ENCODE measurements at regions not wholly inside any gene's neighbourhood (a gene's known extent, or its start where the extent isn't known, plus 50 kb on each side); places are given as distances from the start of the nearest gene placed in this dataset.

DNA sequence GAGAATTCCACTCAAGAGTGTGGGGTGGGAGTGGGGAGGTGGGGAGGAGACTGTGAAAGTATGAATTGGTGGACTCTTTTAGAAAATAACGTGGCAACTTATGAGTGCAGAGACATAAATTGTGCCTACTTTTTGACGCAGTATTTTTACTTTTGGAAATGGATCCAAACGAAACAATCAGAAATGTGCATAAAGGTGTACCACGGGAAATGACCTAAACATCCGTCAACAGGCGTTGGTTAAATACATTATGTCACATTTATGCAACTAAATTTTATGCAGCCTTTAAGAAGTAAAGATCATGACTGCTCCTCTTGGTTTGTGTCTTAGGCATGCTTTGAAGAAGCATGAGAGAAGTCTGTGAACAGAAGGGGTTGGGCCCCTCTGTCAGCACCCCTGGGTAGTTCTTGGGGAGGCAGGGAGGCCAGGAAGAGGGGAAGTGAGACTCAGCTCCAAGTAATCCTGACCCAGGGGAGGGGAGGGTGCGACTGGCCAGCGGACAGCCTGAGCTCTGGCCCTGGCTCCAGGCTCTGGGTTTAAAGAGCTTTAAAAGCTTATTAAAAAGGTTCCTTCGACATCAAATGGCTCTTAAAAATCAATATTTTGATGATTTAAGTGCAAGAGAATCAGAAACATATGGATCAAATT lies 126.4 kb upstream of the HAAO start:
- TF ChIP-seq POLR2A (IDR thresholded peaks at IDR 0.05; ENCODE audit: low read depth, low read length) = no peak
- TF ChIP-seq POLR2AphosphoS5 (IDR thresholded peaks at IDR 0.05; ENCODE audit: low read depth, low read length) = no peak
- no peak for TF ChIP-seq TAF1 (IDR thresholded peaks at IDR 0.05; ENCODE audit: low read depth, low read length)
- TF ChIP-seq SPI1 (IDR thresholded peaks at IDR 0.05; ENCODE audit: low read depth, low read length) = no peak
- TF ChIP-seq PAX5 (IDR thresholded peaks at IDR 0.05; ENCODE audit: insufficient read depth, low read length, severe bottlenecking) = no peak
- no peak for TF ChIP-seq POU2F2 (IDR thresholded peaks at IDR 0.05; ENCODE audit: low read depth, low read length)
